HG02981 (cell line): ENCODE measurements at regions not wholly inside any gene's neighbourhood (a gene's known extent, or its start where the extent isn't known, plus 50 kb on each side); places are given as distances from the start of the nearest gene placed in this dataset.

ENCODE experiments used
- ATAC-seq: cut with Tn5 transposase; IDR thresholded peaks from one replicate; pipeline ENCODE4 v1.9.1; 2021; ENCODE audit warnings: mild to moderate bottlenecking, moderate library complexity; ENCODE audit not compliant: unreplicated experiment

DNA sequence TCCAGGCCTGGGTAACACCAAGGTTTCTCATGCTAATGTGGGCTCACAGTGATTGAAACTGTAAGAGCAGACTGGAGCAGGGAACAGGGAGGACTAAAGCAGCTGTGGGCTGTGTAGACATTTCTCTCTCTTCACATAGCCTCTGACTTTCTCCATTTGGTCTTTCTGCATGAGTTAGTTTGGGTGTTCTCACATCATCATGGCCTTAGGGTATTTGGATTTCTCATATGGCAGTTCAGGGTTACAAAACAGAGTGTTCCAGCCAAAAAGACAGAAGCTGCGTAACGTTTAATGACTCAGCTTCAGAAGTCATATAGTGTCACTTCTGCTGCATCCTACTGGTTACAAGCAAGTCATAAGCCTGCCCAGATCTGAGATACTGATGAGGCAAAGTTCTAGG lies 52.0 kb upstream of the OSBPL8 start:
- ATAC-seq, result no peak

DNA sequence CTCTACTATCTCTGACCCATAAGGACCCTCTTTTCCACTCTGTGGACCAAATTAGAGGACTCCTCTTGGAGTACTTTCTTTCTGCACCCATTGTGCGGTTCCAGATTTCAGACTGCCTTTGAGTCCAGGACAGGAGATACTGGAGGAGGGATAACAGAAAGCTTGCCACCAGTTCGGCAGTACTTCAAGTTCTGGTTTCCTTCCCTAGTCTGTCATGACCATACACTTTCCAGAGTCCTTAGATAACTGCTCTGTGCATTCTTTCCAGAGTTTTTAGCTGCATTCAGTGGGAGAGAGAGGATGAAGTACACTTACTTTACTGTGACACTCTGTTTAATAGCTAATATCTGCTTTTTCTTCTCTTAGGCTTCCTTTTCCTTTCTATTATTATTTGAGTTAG lies 54.8 kb upstream of the OSBPL8 start:
- ATAC-seq, result no peak

DNA sequence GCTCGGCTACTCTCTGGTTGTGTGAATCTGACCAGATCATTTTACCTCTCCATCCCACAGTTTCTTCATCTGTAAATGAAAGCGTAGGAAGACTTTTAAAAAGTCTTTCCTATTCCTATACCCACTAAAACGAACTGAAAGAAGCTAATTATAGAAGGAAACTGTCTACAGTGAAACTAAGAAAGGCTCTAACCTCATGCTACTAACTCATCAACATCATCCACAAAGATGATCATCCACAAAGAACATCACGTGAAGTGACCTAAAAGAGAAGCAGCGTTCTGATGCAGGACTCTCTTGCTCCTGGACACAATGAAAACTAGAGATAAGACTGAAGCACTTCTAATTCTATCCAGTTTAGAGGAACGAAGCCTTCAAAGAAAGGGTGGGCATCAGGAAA lies 58.5 kb upstream of the OSBPL8 start:
- no peak for ATAC-seq

DNA sequence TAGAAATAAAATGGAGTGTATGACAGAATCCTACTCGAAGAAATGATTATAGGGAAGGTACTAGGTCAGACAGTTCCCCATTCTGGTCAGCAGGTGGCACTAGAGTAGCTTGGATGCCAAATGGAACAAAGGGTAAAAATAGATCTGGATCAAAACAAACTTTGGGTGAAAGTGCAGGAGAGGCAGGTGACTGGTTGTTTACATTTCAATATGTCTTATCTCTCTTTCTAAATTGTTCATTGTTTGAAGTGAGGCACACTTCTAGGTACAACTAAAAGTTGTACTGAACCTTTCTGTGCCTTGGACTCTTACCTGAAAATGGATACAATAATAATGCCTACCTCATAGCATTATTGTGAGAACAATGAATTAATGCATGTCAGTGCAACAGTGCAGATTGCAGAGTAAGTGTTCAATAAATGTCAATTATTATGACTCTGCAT lies 62.0 kb upstream of the OSBPL8 start:
- ATAC-seq, result peak; percentile 76

DNA sequence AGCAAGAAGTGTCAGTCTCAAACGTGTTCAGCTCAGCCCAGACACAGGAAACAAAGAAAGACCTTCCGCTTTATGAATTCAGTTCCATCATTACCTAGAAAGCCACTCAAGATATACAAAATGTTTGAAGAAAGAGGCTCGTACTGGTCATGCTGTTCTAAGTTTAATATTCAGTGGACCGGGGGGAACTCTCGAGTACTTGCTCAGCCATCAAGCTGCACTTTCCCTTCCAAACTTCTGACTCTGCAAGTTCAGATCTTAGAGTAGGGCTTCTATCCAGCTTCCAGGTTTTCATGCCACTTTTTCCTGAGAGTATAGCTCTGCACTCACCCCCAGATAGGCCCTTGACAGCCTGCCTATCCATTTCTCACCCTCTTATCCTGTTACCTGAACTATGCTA lies 62.8 kb upstream of the OSBPL8 start:
- ATAC-seq, result no peak

DNA sequence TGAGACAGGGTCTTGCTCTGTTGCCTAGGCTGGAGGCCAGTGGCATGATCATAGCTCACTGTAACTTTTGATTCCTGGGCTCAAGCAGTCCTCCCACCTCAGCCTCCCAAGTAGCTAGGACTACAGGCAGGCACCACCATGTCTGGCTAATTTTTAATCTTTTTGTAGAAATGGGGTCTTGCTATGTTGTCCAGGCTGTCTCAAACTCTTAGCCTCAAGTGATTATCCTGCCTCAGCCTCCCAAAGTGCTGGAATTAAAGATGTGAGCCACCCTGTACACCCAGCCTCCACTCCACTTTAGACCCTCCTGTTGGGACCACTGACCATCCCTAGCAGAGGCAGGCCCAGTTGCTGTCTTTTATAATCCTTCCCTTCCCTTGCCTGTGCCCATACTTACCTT lies 63.3 kb upstream of the OSBPL8 start:
- ATAC-seq, result no peak

DNA sequence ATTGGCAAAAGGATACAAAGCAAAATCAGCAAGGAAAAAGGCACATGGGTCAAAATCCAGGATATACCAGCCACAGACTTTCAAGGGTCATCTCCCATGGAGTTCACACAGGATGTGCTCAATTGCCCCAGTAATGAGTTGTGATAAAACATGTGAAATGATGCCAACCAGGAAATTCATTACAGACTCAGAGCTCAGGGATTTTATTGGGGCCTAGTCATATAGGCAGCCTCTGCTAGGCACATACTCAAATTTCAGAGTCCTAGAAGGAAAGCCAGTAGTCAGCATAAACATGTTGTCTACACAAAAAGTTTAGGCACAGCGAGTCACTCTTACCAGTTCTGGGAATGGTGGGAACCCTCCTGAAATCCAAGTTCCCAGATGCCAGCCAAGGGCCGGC lies 64.4 kb upstream of the OSBPL8 start:
- ATAC-seq, result no peak

DNA sequence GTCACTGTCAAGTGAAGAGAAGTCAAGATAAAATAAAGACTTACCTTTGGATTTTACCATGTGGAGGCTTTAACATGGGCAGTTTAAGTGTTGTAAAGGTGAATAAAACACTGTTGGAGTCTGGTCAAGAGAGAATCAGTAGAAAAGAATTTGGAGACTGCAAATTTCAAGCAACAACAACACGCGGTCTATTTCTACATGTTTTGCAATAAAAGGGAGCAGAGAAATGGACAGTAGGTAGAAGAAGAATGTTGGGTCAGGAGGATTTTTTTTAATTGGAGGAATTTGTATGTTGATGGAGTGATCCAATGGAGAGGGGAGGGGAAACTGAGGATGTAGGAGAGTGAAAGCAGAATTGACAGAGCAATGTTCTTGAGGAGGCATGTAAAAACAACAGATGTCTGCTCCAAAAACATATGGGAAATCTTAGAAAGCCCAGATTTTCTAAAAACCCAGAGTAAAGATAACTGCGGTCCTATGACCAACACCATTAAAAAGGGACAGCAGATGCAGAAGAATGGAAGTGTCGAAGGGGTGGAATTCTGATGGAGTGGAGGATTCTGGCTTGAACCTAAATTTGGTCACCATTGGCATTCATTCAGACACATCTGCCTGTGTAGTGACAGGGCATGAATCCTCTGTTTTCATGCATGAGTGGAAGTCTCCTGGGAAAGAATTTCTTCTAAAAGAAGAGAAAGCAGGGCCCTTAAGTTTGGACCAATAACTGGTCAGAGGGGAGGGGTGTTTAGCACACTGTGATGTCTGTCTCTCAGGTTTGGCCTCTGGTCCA lies 68.0 kb upstream of the OSBPL8 start:
- no peak for ATAC-seq

DNA sequence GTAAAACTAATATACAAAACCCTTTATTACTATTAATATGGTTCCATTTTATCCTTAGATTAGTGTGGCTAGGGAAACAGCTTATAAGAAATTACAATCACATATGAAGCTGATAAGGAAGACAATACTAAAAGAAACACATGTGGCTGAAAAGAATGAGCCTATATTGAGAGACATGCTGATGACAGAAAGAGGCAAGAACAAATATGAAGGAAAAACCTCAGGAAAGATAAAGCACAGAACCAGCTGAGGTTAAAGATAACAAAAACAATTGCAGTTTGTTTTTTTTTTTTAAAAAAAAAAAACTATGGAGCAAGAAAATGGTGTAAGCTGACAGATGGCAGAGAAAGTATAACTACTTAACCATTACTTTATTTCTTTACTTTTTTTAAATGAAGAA lies 69.2 kb upstream of the OSBPL8 start:
- no peak for ATAC-seq

DNA sequence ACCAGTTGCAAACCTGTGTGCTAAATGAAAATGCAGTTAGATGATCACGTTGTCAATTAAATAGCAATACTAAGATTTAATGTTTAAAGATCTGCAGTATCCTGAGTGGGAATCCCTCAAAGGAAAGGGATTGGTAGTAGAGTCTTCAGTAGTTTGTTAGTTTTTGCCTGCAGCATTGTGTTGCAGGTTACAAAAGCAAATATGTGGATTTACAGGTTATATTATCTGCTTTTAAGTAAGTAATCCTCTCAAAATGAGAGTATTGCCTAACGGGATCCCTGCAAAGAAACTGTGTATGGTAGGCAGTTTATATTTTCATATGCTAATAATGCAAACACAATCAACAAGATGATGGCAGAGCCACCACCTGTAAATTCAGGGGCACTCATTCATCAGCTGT lies 72.2 kb upstream of the OSBPL8 start:
- no peak for ATAC-seq

DNA sequence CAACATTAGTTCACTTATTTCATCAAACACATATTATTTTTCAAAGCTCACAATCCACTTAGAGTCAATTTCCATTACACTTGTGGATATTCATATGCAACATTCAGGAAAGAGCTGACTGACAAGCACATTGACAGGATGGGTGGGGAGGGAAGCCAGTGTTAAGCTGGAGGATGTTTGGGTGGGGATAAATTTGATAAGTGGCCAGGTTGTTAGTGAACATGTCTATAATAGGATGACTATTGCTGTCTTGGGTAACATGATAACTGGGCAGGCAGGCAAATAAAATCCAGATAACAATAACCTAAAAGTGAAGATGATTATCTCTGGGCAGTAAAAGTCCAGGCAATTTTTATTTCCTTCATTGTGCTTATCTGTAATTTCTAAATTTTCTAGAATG lies 73.8 kb upstream of the OSBPL8 start:
- no peak for ATAC-seq

DNA sequence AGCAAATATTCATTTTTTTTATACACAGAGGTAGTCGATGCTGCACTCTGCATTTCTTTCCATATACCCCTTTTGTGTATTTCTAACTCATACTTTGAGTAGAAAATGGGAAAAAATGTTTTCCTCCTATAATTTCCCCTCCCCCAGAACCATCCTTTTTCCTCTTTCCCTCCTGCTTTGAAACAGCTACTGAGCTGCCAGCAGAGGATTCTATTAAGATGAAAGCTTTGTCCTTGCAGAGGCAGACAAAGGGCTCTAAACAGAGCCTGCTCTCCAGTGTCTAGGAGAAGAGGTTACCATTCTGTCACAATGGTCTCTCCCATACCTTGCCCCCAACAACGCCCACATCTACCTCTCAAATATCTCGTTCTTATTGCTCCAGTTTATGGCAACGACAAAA lies 74.6 kb upstream of the OSBPL8 start:
- ATAC-seq, result no peak

DNA sequence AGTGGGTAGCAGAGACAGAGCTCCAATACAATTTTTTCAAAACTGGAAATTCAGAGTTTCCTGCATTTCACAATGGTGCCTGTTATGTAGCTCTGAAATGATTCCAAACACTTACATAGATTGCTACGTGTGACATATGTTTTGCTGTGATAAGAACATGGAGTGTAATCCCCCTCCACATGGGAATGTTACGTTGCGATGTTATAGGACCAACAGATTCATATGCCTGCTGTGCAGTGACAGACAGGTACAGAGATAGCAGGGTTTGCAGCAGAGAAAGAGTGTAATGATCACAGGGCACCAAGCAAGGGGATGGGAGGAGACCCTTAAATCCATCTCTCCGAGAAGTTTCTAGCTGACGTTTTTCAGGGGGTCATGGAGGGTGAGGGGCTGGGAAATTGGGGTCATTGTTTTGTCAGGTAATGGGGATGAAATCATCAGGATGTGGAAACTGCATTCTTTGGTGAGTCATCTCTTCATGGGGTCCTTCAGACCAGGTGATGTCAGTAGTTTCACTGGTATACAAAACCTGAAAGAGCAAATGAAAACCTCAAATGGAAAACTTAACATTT lies 76.6 kb upstream of the OSBPL8 start:
- no peak for ATAC-seq

DNA sequence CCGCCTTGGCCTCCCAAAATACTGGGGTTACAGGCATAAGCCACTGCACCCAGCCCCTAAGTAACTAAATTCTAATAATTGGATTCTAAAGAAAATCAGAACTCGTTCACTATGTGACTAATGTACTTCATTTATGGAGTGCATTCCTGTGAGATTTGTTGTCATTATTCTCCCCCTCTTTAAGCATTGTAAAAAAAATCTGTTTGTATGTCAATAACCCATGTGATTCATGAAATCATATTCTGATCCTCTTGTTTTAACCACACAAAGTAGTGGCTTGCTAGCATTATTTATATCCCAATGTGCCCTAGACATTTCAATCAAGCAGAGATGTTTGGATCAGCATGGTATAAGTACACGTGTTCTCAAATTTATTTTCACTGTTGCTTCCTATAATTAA lies 78.2 kb upstream of the OSBPL8 start:
- no peak for ATAC-seq

DNA sequence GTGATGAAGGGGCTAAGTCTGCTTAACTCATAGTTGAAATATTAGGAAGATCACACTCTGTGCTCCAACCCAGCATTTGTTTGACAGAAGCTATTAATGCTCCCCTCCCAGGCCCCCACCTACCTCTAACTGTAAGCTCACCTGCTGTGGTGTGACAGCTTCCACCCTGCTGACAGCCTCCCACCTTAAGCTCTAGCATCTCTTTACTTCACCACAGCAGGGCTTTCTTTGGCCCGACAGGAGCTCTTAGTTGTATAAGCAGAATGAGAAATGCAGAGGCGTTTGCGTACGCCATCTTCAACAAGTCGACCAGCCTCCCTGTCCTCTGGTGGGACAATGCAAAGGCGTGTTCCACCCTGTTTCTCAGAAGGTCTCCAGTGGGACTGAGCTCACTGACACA lies 80.1 kb upstream of the OSBPL8 start:
- no peak for ATAC-seq

DNA sequence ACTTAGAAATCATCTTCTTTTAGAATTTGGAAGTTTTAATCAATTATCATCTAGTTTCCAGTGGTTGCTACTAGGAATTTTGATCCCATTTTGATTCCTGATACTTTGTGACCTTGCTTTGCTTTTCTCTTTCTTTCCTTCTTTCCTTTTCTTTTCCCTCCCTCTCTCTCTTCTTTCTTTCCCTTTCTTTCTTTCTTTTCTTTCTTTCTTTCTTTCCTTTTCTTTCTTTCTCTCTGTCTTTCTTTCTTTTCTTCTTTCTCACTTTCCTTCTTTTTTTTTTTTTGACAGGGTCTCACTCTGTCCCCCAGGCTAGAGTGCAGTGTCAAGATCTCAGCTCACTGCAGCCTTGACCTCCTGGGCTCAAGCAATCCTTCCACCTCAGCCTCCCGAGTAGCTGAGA lies 81.5 kb upstream of the OSBPL8 start:
- ATAC-seq, result no peak

DNA sequence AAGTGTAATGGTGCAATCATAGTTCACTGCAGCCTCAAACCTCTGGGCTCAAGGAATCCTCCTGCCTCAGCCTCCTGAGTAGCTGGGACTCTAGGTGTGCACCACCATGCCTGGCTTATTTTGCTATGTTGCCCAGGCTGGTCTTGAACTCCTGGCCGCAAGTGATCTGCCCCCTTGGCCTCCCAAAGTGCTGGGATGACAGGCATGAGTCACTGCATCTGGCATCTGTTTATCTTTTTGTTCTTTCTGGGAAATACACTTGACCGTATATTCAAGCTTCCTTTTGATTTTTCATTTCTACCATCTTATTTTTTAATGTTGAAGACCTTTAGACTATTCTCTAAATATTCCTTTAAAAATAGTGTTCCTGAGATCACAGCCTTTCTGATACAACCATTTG lies 82.4 kb upstream of the OSBPL8 start:
- ATAC-seq, result no peak

DNA sequence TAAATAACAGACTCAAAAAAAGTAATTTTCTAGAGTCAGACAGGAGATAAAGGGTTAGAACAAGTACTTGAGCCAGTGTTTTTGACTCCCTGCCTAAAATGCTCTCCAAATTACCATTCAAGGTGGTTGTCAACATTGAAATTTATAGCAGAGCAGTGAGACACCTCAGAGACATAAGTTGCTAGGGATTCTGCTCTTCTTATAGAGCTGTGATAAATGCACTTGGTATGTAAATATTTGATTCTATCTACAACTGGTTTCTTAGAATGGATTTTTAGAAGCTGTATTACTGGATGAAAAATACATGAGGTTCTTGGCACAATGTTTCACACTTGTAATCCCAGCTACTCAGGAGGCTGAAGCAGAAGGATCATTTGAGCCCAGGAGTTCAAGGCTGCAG lies 83.9 kb upstream of the OSBPL8 start:
- no peak for ATAC-seq

DNA sequence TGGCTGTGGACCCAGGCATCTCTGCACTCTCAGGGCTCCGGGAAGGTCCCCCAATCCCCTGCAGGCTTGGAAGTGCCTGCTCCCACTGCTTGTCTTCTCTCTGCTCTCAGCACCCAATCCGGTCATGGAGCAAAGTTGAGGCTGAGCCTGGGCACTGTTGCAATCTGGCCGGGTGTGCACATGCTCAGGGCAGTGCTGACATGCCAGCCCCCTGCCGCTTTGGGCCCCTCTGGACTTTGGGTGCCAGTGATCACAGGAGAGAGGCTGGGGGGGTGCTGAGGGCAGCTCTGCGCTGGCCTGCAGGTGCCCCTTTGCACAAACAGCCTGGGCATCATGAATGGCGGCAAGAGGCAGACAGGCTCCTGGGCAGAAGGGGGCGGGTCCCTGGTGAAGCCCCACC lies 85.4 kb upstream of the OSBPL8 start:
- no peak for ATAC-seq

DNA sequence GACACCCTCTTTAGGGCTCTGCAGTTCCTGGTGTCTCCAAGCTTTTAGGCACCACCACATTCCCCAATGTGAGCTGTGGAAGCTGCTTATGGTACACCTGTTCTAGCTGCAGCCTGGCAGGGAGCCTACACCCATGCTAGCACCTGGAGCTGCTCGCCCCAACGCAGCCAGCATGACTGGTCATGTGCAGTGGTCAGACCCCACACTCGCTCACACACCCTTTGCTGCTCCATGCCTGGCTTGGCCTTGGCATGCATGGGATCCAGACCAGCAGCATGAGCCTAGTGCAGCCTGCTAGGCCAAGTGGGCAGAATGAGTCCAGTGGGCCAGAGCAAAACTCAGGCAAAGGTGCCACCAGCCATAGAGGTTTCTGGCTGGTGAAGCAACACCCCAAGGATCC lies 86.4 kb upstream of the OSBPL8 start:
- no peak for ATAC-seq

DNA sequence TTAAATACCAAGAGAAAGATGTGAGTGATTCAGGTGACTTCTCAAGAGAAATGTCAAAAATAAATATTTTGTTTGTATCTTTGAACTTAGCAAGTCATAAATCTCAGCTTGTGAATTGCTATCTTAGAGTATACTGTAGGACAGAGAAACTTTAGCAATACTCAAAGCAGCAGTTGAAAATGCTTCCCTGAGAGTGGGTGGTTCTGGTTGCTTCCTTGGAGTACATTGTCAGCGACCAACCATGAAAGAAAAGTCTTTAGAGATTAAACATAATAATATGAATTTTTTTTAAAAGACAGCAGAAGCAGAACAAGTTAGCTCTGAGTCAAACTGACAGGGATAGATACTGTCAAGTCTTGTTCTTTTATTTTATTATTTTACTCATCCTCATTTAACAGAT lies 86.8 kb upstream of the OSBPL8 start:
- ATAC-seq, result no peak

DNA sequence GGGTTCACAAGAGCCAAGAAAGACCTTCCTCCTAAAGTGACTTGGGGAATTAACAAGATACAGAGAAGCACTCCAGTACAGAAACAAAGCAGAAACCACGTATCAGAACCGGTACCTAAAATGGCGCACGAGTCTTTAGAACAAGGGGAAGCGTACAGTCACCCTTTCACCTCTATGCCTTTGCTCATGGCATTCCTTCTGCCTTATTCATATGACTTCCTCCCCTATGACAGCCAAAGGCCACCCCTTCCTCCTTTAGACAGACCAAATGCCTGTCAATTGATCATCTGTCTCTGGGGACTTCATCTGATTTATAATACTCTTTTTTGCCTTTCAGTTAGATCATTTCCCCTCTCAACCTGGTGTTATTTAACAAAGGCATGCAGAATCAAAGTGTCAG lies 89.5 kb upstream of the OSBPL8 start:
- ATAC-seq, result no peak

DNA sequence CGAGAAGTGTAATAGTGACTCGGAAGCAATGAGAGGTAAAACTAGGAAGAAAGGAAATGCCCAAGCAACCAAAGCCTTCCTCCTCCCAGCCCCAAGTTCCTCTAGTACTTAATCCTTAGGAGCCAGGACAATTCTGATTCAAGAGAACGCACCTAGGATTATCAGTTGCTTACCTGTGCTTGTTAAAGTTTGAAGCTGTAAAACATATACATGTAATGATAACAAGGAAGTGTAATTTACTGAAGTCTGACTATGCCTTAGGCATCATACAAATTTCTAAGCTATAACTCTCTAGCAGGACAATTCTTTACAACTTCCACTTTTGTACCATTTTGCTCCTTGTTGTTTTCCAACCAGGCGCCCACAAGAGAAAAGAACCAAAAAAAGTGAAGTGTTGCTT lies 92.8 kb upstream of the OSBPL8 start:
- no peak for ATAC-seq
